ENCODE measurements at regions not wholly inside any gene's neighbourhood (a gene's known extent, or its start where the extent isn't known, plus 50 kb on each side); places are given as distances from the start of the nearest gene placed in this dataset.

DNA sequence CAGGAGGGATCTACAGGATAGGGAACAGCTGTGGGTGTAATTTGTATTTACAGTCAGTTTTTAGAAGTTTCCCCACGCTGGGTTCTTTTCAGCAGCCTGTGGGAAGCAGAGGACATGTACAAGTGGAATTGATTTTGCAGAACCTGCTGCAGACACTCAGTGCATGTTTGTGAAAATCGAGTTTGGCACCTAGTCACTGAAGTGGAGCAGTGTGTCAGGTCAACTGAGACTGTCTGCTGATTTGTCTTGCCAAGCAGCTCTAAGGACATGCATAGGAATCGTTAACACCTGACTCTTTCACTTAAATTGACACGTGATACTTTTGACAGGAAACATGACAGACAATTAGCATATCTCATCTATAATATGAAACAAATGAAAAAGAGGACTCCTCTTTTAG lies 416.6 kb downstream of the TMX3 start:
- intact Hi-C loops (cut with DNase I; ENCODE audit: low total_unique reads), result no loop called here
- H3K4me3 ChIP-seq (ENCODE audit: low read depth, poor library complexity, severe bottlenecking), result no peak overlapping the region
- TF ChIP-seq, protein P1, sequence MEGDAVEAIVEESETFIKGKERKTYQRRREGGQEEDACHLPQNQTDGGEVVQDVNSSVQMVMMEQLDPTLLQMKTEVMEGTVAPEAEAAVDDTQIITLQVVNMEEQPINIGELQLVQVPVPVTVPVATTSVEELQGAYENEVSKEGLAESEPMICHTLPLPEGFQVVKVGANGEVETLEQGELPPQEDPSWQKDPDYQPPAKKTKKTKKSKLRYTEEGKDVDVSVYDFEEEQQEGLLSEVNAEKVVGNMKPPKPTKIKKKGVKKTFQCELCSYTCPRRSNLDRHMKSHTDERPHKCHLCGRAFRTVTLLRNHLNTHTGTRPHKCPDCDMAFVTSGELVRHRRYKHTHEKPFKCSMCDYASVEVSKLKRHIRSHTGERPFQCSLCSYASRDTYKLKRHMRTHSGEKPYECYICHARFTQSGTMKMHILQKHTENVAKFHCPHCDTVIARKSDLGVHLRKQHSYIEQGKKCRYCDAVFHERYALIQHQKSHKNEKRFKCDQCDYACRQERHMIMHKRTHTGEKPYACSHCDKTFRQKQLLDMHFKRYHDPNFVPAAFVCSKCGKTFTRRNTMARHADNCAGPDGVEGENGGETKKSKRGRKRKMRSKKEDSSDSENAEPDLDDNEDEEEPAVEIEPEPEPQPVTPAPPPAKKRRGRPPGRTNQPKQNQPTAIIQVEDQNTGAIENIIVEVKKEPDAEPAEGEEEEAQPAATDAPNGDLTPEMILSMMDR (IDR thresholded peaks at IDR 0.05), result no peak
- TF ChIP-seq POLR2A (IDR thresholded peaks at IDR 0.05), result no peak
- DNase-seq (ENCODE audit: low spot score in 2 of 2), result no peak
- WGBS, 2 donors, result 31 to 48% methylated on average over 4 of the region's 4 CpGs

DNA sequence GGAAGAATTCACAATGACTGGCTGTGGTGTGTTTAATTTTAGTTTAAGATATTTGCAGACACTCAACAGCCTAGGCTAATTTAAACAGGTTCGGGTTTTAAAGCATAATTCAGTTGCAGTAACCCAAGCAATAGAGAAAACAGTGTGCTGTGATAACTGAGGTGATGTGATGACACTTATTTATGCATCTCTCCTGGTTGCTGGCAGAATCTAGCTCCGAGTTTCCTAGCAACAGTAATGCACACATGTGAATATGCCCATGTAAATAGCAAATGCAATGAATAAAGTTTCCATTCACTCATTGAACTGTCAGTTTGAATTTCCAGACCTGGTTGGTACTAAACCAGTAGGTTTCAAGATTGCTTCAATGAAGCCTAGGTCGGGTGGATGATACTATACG lies 426.5 kb downstream of the TMX3 start:
- intact Hi-C loops (cut with DNase I; ENCODE audit: low total_unique reads), result no loop called here
- H3K4me3 ChIP-seq (ENCODE audit: low read depth, poor library complexity, severe bottlenecking), result no peak overlapping the region
- WGBS, 2 donors, result 55 to 64% methylated on average over 4 of the region's 4 CpGs
- DNase-seq (ENCODE audit: low spot score in 2 of 2), result no peak
- TF ChIP-seq POLR2A (IDR thresholded peaks at IDR 0.05), result no peak
- TF ChIP-seq, protein P1 (IDR thresholded peaks at IDR 0.05), result no peak

DNA sequence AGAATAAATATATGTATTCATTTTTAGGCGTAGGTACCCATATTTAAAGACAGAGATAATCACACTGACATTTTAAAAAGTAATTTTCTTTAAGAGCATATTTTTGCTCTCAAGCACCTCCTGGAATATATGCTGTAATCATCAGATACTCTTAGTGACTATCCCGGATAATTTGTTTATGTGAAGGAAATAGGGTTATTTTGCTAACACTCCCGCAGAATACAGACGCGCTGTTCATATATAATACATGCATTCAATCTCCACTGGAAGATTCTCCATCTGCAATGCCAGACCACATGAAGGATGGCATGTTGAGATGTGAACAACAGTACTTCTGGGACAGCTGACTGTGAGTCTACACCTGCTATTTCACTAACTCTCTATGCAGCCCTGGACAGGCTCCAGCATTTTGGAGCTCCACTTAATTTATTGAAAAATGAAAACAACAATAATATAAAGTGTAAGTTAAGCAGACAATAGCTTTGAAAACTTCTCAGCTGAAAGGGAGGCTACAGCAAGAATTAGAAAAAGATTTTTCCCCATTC lies 430.6 kb downstream of the TMX3 start:
- intact Hi-C loops (cut with DNase I; ENCODE audit: low total_unique reads), result no loop called here
- WGBS, 2 donors, result 75 to 89% methylated on average over 5 of the region's 5 CpGs
- DNase-seq (ENCODE audit: low spot score in 2 of 2), result no peak
- no peak overlapping the region for H3K4me3 ChIP-seq (ENCODE audit: low read depth, poor library complexity, severe bottlenecking)
- TF ChIP-seq, protein P1 (IDR thresholded peaks at IDR 0.05), result no peak
- TF ChIP-seq POLR2A (IDR thresholded peaks at IDR 0.05), result no peak

DNA sequence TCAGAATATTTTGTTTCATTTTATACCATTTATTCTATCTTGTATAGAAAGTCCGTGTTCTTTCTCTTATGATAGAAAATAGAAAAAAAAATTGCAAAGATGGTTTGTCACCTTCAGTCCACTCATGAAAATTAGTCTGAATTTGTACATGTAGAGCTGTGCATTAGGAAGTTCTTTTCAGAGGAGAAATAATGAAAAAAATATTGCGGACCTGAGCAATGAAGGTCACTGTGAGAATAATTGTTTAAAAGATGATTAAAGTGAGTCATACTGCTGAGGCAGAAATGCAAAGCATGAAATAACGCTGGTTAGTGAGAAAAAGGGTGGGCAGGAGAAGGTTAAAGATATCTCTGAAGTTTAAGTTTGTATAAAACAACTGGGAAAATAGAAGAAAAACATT lies 431.1 kb downstream of the TMX3 start:
- intact Hi-C loops (cut with DNase I; ENCODE audit: low total_unique reads), result no loop called here
- 50 to 77% methylated on average over 3 of the region's 3 CpGs for WGBS, 2 donors
- H3K4me3 ChIP-seq (ENCODE audit: low read depth, poor library complexity, severe bottlenecking), result no peak overlapping the region
- TF ChIP-seq, protein P1 (IDR thresholded peaks at IDR 0.05), result no peak
- no peak for TF ChIP-seq POLR2A (IDR thresholded peaks at IDR 0.05)
- DNase-seq (ENCODE audit: low spot score in 2 of 2), result no peak

DNA sequence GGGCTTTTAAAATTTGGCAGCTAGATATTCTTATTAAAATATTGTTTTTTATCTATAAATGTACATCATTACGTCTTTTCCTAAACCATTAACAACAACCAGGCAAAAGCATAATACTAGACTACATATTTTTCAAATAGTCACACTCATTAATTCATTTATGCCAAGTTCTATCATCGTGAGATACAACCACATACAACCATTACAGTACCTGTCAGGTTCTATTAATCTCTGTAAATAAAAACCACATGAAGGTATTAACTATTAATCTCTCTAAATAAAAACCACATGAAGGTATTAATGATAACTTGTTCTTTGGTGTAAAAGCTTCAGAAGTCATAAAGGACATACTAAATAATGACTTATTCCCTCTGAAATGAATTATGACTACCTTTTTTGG lies 432.7 kb downstream of the TMX3 start:
- H3K4me3 ChIP-seq (ENCODE audit: low read depth, poor library complexity, severe bottlenecking), result no peak overlapping the region
- WGBS, 2 donors, result 65 to 76% methylated on average over 2 of the region's 2 CpGs
- no peak for TF ChIP-seq POLR2A (IDR thresholded peaks at IDR 0.05)
- TF ChIP-seq, protein P1 (IDR thresholded peaks at IDR 0.05), result no peak
- no peak for DNase-seq (ENCODE audit: low spot score in 2 of 2)
- intact Hi-C loops (cut with DNase I; ENCODE audit: low total_unique reads), result no loop called here

DNA sequence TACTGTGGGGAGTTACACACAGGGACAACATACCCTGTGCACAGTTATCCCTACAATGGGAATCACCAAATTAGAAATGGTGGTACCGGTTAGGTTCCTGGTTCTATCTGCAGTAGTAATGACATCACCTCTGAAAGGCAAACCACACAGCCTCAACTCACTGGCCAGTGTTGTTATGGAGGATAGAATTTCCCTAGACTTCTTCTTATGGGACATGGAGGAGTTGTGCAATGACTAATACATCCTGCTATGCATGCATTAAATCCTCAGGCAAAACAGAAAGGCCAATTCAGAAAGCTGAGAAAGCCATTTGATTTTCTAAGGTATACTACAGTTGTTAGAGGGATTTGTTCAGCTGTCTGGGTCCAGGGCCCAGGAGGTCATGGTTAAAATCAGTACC lies 439.3 kb downstream of the TMX3 start:
- no peak for DNase-seq (ENCODE audit: low spot score in 2 of 2)
- no peak overlapping the region for H3K4me3 ChIP-seq (ENCODE audit: low read depth, poor library complexity, severe bottlenecking)
- TF ChIP-seq POLR2A (IDR thresholded peaks at IDR 0.05), result no peak
- TF ChIP-seq, protein P1 (IDR thresholded peaks at IDR 0.05), result no peak
- intact Hi-C loops (cut with DNase I; ENCODE audit: low total_unique reads), result no loop called here
- WGBS, 2 donors, result 96 to 100% methylated on average over 1 of the region's 1 CpG
